LNCAP (cell line): ENCODE measurements at regions not wholly inside any gene's neighbourhood (a gene's known extent, or its start where the extent isn't known, plus 50 kb on each side); places are given as distances from the start of the nearest gene placed in this dataset.

Source experiments
- CTCF ChIP-seq: fragments of 450-650 bp; IDR thresholded peaks from 2 replicates; pipeline ENCODE4 v1.5.1; 2017; ENCODE audit warnings: mild to moderate bottlenecking

- no peak for TF ChIP-seq CTCF
These were observed 209.6 kb downstream of the NUAK1 start for GRCh38 chr12:105929192-105929591.

GRCh38 chr12:105930557-105931503 lies 207.9 kb downstream of the NUAK1 start:
- no peak for TF ChIP-seq CTCF

- no peak for TF ChIP-seq CTCF
These were observed 206.8 kb downstream of the NUAK1 start for GRCh38 chr12:105931762-105932570.

- no peak for TF ChIP-seq CTCF
These were observed 204.8 kb downstream of the NUAK1 start for GRCh38 chr12:105933671-105934665.

- TF ChIP-seq CTCF, result no peak
These were observed 203.6 kb downstream of the NUAK1 start for GRCh38 chr12:105935106-105935505.

GRCh38 chr12:105935981-105936380 lies 202.8 kb downstream of the NUAK1 start:
- no peak for TF ChIP-seq CTCF

- TF ChIP-seq CTCF, result no peak
These were observed 202.3 kb downstream of the NUAK1 start for GRCh38 chr12:105936496-105936895.
